M059J (cell line): ENCODE measurements at regions not wholly inside any gene's neighbourhood (a gene's known extent, or its start where the extent isn't known, plus 50 kb on each side); places are given as distances from the start of the nearest gene placed in this dataset.

ENCODE experiments used
- DNase-seq: peaks from one replicate; pipeline ENCODE4 v3.0.0-alpha.2; 2012; ENCODE audit warnings: low read depth

- DNase-seq, result no peak
Measured at GRCh38 chr7:30212701-30213111, 71.7 kb upstream of the ZNRF2 start.

GRCh38 chr7:30213637-30214036, 70.8 kb upstream of the ZNRF2 start:
- no peak for DNase-seq

GRCh38 chr7:30214651-30215137, 69.7 kb upstream of the ZNRF2 start:
- DNase-seq, result no peak

GRCh38 chr7:30221764-30222163, 62.6 kb upstream of the ZNRF2 start:
- DNase-seq, result no peak

- no peak for DNase-seq
Measured at GRCh38 chr7:30222515-30223215, 61.7 kb upstream of the ZNRF2 start.

- no peak for DNase-seq
Measured at GRCh38 chr7:30223896-30224295, 60.5 kb upstream of the ZNRF2 start.

GRCh38 chr7:30224511-30225062, 59.8 kb upstream of the ZNRF2 start:
- DNase-seq, result peak; percentile 90

- DNase-seq, result peak; percentile 89
Measured at GRCh38 chr7:30225863-30226613, 58.4 kb upstream of the ZNRF2 start.

GRCh38 chr7:30226614-30227268, 57.7 kb upstream of the ZNRF2 start:
- peak; percentile 39 for DNase-seq

GRCh38 chr7:30231271-30231670, 53.1 kb upstream of the ZNRF2 start:
- no peak for DNase-seq

- no peak for DNase-seq
Measured at GRCh38 chr7:30232391-30232790, 52.0 kb upstream of the ZNRF2 start.
